Epithelial cell of esophagus (primary cell): ENCODE measurements at regions not wholly inside any gene's neighbourhood (a gene's known extent, or its start where the extent isn't known, plus 50 kb on each side); places are given as distances from the start of the nearest gene placed in this dataset.

ENCODE experiments used
- DNase-seq: peaks from one replicate; pipeline ENCODE4 v3.0.0; 2010; ENCODE audit warnings: low read depth
- H3K4me3 ChIP-seq: 2 replicates; pipeline ENCODE4 v1.5.1; 2011; ENCODE audit warnings: mild to moderate bottlenecking, low read length, control low read depth
- TF ChIP-seq, protein P1 (sequence below): IDR thresholded peaks from 2 replicates; pipeline ENCODE4 v1.5.1; 2011; ENCODE audit warnings: low read depth, mild to moderate bottlenecking, low read length, control low read depth, inconsistent platforms; ENCODE audit not compliant: insufficient read depth; ENCODE audit errors: missing control alignments

DNA sequence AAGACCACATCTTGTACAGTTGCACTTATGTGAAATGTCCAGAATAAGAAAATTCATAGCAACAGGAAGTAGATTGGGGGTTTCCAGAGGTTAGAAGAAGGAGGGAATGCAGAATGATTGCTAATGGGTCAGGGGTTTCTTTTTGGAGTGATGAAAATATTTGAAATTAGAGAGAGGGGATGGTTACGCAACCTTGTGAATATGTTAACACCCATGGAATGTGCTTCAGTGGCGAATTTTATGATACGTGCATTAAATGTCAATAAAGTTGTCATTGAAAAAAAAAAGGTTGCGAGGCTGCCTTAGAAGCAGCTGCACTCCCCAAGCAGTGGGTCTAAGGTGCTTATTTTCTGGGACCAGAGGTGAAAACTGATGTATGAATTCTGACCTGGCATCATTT lies 64.4 kb upstream of the SUB1 start:
- TF ChIP-seq, protein P1, sequence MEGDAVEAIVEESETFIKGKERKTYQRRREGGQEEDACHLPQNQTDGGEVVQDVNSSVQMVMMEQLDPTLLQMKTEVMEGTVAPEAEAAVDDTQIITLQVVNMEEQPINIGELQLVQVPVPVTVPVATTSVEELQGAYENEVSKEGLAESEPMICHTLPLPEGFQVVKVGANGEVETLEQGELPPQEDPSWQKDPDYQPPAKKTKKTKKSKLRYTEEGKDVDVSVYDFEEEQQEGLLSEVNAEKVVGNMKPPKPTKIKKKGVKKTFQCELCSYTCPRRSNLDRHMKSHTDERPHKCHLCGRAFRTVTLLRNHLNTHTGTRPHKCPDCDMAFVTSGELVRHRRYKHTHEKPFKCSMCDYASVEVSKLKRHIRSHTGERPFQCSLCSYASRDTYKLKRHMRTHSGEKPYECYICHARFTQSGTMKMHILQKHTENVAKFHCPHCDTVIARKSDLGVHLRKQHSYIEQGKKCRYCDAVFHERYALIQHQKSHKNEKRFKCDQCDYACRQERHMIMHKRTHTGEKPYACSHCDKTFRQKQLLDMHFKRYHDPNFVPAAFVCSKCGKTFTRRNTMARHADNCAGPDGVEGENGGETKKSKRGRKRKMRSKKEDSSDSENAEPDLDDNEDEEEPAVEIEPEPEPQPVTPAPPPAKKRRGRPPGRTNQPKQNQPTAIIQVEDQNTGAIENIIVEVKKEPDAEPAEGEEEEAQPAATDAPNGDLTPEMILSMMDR = no peak

DNA sequence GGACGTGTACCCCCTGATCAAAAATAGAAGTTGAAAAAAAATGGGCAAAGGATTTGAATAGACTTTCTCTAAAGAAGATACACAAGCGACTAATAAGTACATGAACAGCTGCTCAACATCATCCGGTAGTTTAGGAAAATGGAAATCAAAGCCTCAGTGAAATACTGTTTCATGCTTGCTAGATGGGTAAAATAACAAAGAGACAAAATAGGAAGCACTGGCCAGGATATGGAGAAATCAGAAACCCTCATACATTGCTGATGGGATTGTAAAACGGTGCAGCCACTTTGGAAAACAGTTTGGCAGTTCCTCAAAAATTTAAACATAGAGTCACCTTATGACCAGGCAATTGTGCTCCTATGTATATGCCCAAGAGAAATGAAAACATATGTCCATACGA lies 65.0 kb upstream of the SUB1 start:
- no peak overlapping the region for H3K4me3 ChIP-seq
- no peak for DNase-seq
- TF ChIP-seq, protein P1 = no peak

More for the DNA sequence above, 64.4 kb upstream of the SUB1 start:
- no peak overlapping the region for H3K4me3 ChIP-seq
- DNase-seq = no peak

DNA sequence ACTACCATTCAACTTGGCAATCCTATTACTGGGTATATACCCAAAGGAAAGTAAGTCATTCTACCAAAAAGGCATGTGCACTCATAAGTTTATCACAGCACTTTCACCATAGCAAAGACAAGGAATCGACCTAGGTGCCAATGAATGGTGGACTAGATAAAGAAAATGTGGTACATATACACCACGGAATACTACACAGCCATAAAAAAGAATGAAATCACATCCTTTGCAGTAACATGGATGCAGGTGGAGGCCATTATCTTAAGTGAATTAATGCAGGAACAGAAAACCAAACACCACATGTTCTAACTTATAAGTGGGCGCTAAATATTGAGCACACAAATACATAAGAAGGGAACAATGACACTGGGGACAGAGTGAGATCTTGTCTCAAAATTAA lies 65.8 kb upstream of the SUB1 start:
- no peak overlapping the region for H3K4me3 ChIP-seq
- TF ChIP-seq, protein P1 = no peak
- no peak for DNase-seq

DNA sequence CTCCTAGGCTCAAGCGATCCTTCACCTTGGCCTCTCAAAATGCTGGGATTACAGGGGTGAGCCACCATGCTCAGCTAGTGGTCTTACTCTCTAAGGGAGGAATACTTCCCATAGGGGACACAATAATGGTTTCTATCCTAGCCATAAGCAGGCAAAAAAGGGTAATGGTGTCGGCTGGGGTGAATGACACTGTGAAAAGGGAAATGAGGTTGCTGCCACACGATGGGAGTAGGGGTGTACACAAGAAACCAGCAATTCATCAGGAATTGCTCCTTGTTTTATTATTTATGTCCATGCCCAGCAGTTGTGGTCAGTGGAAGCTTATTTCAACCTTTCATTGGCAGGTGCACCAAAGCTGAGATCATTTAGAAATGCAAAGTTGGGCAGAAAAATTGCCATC lies 70.3 kb upstream of the ZFR start:
- no peak overlapping the region for H3K4me3 ChIP-seq
- DNase-seq = no peak
- TF ChIP-seq, protein P1 = no peak

DNA sequence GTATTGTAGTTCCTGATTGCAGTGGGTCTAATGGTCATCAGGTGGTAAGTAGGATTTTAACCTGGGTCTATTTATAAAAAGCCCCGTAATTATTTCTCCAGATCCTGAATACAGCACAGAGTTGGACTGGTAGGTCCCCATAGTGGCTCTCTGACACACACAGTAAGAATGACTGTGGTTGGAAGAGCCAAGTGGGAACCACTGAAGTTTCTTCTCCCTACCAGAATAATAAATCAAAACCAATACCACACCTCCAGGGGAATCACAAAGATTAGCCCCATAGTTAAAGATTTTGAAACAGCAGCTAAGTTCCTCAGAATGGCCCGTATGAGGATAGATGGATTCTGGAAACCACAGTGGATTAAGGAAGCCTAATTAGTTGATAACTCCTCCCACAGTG lies 68.4 kb upstream of the ZFR start:
- no peak for DNase-seq
- TF ChIP-seq, protein P1 = no peak
- H3K4me3 ChIP-seq = no peak overlapping the region

DNA sequence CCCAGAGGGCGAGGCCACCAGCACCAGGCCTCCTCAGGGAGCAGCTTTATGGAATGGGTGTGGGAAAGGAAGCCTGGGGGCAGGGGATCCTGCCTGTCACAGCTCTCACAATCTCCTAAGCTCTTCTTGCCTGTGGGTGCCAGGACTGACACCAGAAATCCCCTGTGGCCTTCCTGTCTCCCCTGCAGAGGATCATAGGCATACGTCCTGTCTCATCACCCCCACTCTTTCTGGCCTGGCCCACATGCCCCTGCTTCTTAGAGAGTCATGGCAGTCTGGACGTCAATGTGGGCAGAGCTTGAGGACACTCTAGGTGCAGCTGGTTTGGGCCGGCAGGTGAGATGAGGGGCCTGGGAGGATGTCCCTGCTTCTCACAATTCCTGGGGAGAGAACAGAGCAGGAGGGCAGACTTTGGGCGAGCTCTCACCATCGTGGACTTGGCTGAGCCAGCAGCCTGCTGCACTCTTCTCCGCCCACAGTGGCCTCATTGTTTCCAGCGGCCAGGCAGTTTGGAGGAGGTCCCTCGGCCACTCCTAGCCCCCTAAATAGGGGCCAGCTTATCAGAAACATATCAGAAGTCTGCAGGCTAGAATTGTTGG lies 67.3 kb upstream of the ZFR start:
- H3K4me3 ChIP-seq = no peak overlapping the region
- DNase-seq = no peak
- TF ChIP-seq, protein P1 = no peak

DNA sequence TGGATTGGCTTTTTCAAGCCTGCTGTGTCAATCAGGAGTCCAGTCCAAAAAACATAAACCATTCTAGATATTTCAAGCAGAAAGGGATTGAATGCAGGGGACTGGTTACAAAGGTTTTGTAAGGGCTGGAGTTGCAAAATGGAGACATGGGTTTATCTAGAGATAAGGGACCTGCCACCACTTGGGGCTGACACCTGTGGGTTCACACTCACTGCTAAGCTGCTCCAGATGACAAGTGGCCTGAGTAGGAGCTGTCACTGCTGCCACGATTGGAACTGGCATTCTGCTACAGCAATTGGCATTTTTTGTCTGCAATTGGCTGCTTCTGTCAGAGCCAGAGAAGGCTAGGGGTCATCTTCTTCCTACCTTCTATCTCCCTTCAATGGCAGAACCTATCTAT lies 66.3 kb upstream of the ZFR start:
- TF ChIP-seq, protein P1 = no peak
- no peak overlapping the region for H3K4me3 ChIP-seq
- no peak for DNase-seq
